Natural killer cell (primary cell): ENCODE measurements at regions not wholly inside any gene's neighbourhood (a gene's known extent, or its start where the extent isn't known, plus 50 kb on each side); places are given as distances from the start of the nearest gene placed in this dataset.

ENCODE experiments used
- ATAC-seq, 3 donors: fragments of 150-1000 bp in 2 of 3; fragments of 200-7000 bp in 1 of 3; cut with Tn5 transposase; 1 replicate in 1 of 3; 2 replicates in 2 of 3; pipeline ENCODE4 v1.10.0; 2021; ENCODE audit warnings: mild to moderate bottlenecking in 2 of 3, moderate library complexity in 2 of 3
- DNase-seq, 2 donors: peaks; one replicate each; pipeline versions ENCODE4 v3.0.0 to v3.0.0-alpha.2; 2013 to 2021; ENCODE audit warnings: mixed read lengths in 1 of 2
- H3K27ac ChIP-seq: one replicate; pipeline ENCODE4 v1.5.1; 2013; ENCODE audit warnings: mild to moderate bottlenecking, low read length
- H3K27me3 ChIP-seq: one replicate; pipeline ENCODE4 v1.6.1; 2013; ENCODE audit warnings: low read length; ENCODE audit not compliant: control insufficient read depth, insufficient read depth
- H3K36me3 ChIP-seq: one replicate; pipeline ENCODE4 v1.6.1; 2013; ENCODE audit warnings: low read length; ENCODE audit not compliant: control insufficient read depth, insufficient read depth
- H3K4me1 ChIP-seq: one replicate; pipeline ENCODE4 v1.6.1; 2013; ENCODE audit warnings: low read length; ENCODE audit not compliant: control insufficient read depth, insufficient read depth
- H3K4me3 ChIP-seq: one replicate; pipeline ENCODE4 v1.5.1; 2013; ENCODE audit warnings: low read length
- H3K9me3 ChIP-seq: one replicate; pipeline ENCODE4 v1.6.1; 2013; ENCODE audit warnings: low read length; ENCODE audit not compliant: control insufficient read depth, insufficient read depth
- H3K27ac Mint-ChIP-seq, 2 donors: one replicate each; pipeline ENCODE4 v1.8.0; 2022; ENCODE audit warnings: mild to moderate bottlenecking in 2 of 2, mixed read lengths in 2 of 2, moderate library complexity in 1 of 2
- H3K27me3 Mint-ChIP-seq, 2 donors: one replicate each; pipeline ENCODE4 v1.8.0; 2022; ENCODE audit warnings: low read depth in 2 of 2, mixed read lengths in 2 of 2
- H3K36me3 Mint-ChIP-seq: one replicate; pipeline ENCODE4 v1.8.0; 2022; ENCODE audit warnings: mixed read lengths
- H3K4me1 Mint-ChIP-seq, 2 donors: one replicate each; pipeline ENCODE4 v1.8.0; 2022; ENCODE audit warnings: mixed read lengths in 2 of 2
- H3K4me3 Mint-ChIP-seq: one replicate; pipeline ENCODE4 v1.8.0; 2022; ENCODE audit warnings: mild to moderate bottlenecking, moderate library complexity, mixed read lengths
- H3K9me3 Mint-ChIP-seq, 2 donors: one replicate each; pipeline ENCODE4 v1.8.0; 2022; ENCODE audit warnings: mixed read lengths in 2 of 2
- CTCF ChIP-seq: fragments of 200-600 bp; IDR thresholded peaks from one replicate; pipeline ENCODE4 v1.8.0; 2022; ENCODE audit warnings: antibody characterized with exemption
- WGBS: methylation state at CpG from one replicate; pipeline ENCODE4 v1.1.7; 2013; ENCODE audit warnings: missing lambda C conversion rate; ENCODE audit not compliant: insufficient coverage; 5-methylcytosine and 5-hydroxymethylcytosine counted together
- intact Hi-C: fragments of 100-400 bp; cut with micrococcal nuclease; formaldehyde crosslinking; loops from one replicate; pipeline ENCODE4 v1.14.2; 2022

- WGBS = 50% methylated on average over 1 of the region's 1 CpG
- no peak overlapping the region for H3K27ac ChIP-seq
- H3K27ac Mint-ChIP-seq = no peak overlapping the region
Observed at GRCh38 chr2:226275215-226275614, 524.4 kb downstream of the IRS1 start.

GRCh38 chr2:226274143-226274542 lies 525.5 kb downstream of the IRS1 start:
- DNase-seq (no peak), ATAC-seq (no peak)
- no peaks in the 10 kb centered on the region for H3K9me3 ChIP-seq
- no peak for TF ChIP-seq CTCF
- 83% methylated on average over 8 of the region's 8 CpGs for WGBS
- Mint-ChIP-seq H3K9me3 (peaks cover 6 to 11% of the 10 kb centered on the region in 2 donors), H3K36me3 (peaks cover 7% of the 10 kb centered on the region), H3K4me3 (no peak overlapping the region), H3K4me1 (no peaks in the 10 kb centered on the region), H3K27ac (no peak overlapping the region), H3K27me3 (no peaks in the 10 kb centered on the region)
- H3K27ac ChIP-seq = no peak overlapping the region
- intact Hi-C loops = no loop called here
- no peaks in the 10 kb centered on the region for H3K27me3 ChIP-seq
- H3K4me1 ChIP-seq = no peaks in the 10 kb centered on the region
- H3K36me3 ChIP-seq = no peaks in the 10 kb centered on the region
- no peak overlapping the region for H3K4me3 ChIP-seq

More at GRCh38 chr2:226275215-226275614, 524.4 kb downstream of the IRS1 start:
- Histone ChIP-seq H3K4me1 (no peaks in the 10 kb centered on the region), H3K36me3 (no peaks in the 10 kb centered on the region), H3K27me3 (no peaks in the 10 kb centered on the region), H3K9me3 (no peaks in the 10 kb centered on the region), H3K4me3 (no peak overlapping the region)
- no peak for TF ChIP-seq CTCF
- peaks cover 4 to 8% of the 10 kb centered on the region in 2 donors for H3K9me3 Mint-ChIP-seq
- H3K27me3 Mint-ChIP-seq = no peaks in the 10 kb centered on the region
- H3K36me3 Mint-ChIP-seq = peaks cover 7% of the 10 kb centered on the region
- no peaks in the 10 kb centered on the region for H3K4me1 Mint-ChIP-seq
- no peak overlapping the region for H3K4me3 Mint-ChIP-seq
- intact Hi-C loops = no loop called here
- no peak for ATAC-seq
- DNase-seq = no peak

GRCh38 chr2:226273440-226273839 lies 526.2 kb downstream of the IRS1 start:
- Histone ChIP-seq H3K4me1 (no peaks in the 10 kb centered on the region), H3K36me3 (no peaks in the 10 kb centered on the region), H3K4me3 (no peak overlapping the region), H3K9me3 (no peaks in the 10 kb centered on the region), H3K27ac (no peak overlapping the region), H3K27me3 (no peaks in the 10 kb centered on the region)
- Mint-ChIP-seq H3K4me3 (no peak overlapping the region), H3K36me3 (peaks cover 7% of the 10 kb centered on the region), H3K9me3 (peaks cover 8 to 10% of the 10 kb centered on the region in 2 donors), H3K27ac (no peak overlapping the region), H3K4me1 (no peaks in the 10 kb centered on the region), H3K27me3 (no peaks in the 10 kb centered on the region)
- intact Hi-C loops = no loop called here
- DNase-seq = no peak
- no peak for TF ChIP-seq CTCF
- no peak for ATAC-seq

- ATAC-seq = no peak
- peaks cover 7% of the 10 kb centered on the region for H3K36me3 Mint-ChIP-seq
- TF ChIP-seq CTCF = no peak
- H3K4me3 Mint-ChIP-seq = no peak overlapping the region
- H3K4me1 ChIP-seq = no peaks in the 10 kb centered on the region
- H3K9me3 ChIP-seq = no peaks in the 10 kb centered on the region
- peaks cover 10 to 11% of the 10 kb centered on the region in 2 donors for H3K9me3 Mint-ChIP-seq
- no peaks in the 10 kb centered on the region for H3K27me3 Mint-ChIP-seq
- no peak overlapping the region for H3K27ac Mint-ChIP-seq
- DNase-seq = no peak
- H3K36me3 ChIP-seq = no peaks in the 10 kb centered on the region
- intact Hi-C loops = no loop called here
- H3K27me3 ChIP-seq = no peaks in the 10 kb centered on the region
- no peaks in the 10 kb centered on the region for H3K4me1 Mint-ChIP-seq
- 58% methylated on average over 1 of the region's 1 CpG for WGBS
- H3K4me3 ChIP-seq = no peak overlapping the region
- no peak overlapping the region for H3K27ac ChIP-seq
Observed at GRCh38 chr2:226272435-226272834, 527.2 kb downstream of the IRS1 start.
